Sigmoid colon (tissue), 4 donors: ENCODE measurements at regions not wholly inside any gene's neighbourhood (a gene's known extent, or its start where the extent isn't known, plus 50 kb on each side); places are given as distances from the start of the nearest gene placed in this dataset.

Experiments
- CTCF ChIP-seq, 4 experiments: fragments of 450-650 bp in 3 of 4; fragments of 200-600 bp in 1 of 4; IDR thresholded peaks; one replicate each; pipeline ENCODE4 v1.5.1; 2016 to 2019; ENCODE audit warnings: antibody characterized with exemption in 4 of 4, mild to moderate bottlenecking in 3 of 4, moderate library complexity in 2 of 4
- EP300 ChIP-seq, 4 donors: sonication (generic); formaldehyde crosslinking; IDR thresholded peaks; one replicate each; pipeline ENCODE4 v1.6.1; 2017; ENCODE audit warnings: antibody characterized with exemption in 4 of 4
- POLR2A ChIP-seq, 2 donors: fragments of 450-650 bp; IDR thresholded peaks; one replicate each; pipeline ENCODE4 v1.6.1; 2016; ENCODE audit warnings: antibody characterized with exemption in 2 of 2, mild to moderate bottlenecking in 2 of 2, moderate library complexity in 2 of 2
- POLR2AphosphoS5 ChIP-seq, 4 donors: sonication (generic); formaldehyde crosslinking; IDR thresholded peaks; one replicate each; pipeline ENCODE4 v1.6.1; 2017; ENCODE audit warnings: antibody characterized with exemption in 4 of 4

- TF ChIP-seq POLR2AphosphoS5 (IDR thresholded peaks at IDR 0.05) = no peak
- TF ChIP-seq EP300 (IDR thresholded peaks at IDR 0.05) = no peak
- TF ChIP-seq CTCF (IDR thresholded peaks at IDR 0.05) = no peak
- no peak for TF ChIP-seq POLR2A (IDR thresholded peaks at IDR 0.05)
Observed at GRCh38 chr3:17994167-17994566, 251.7 kb upstream of the TBC1D5 start.
